IMR-90 (cell line): ENCODE measurements at regions not wholly inside any gene's neighbourhood (a gene's known extent, or its start where the extent isn't known, plus 50 kb on each side); places are given as distances from the start of the nearest gene placed in this dataset.

Experiments used
- ATAC-seq: fragments of 200-7000 bp; cut with Tn5 transposase; 2 replicates; pipeline ENCODE4 v1.9.1; 2020; ENCODE audit warnings: low read depth, mild to moderate bottlenecking, moderate library complexity
- BruUV-seq: library from RNA; stranded (reverse); fragments of 400-500 nt; replicated peaks from 2 replicates; lab custom pipeline; 2021; lab: Mats Ljungman, UMichigan
- CTCF ChIA-PET: fragments of 300-600 bp; formaldehyde crosslinking; extraction: SDS; loops from one replicate; lab custom pipeline; 2021; ENCODE audit warnings: antibody characterized with exemption; lab: Yijun Ruan, JAX
- POLR2A ChIA-PET: fragments of 300-600 bp; sonication (Branson Sonifier 250); formaldehyde crosslinking; loops from one replicate; lab custom pipeline; 2022; ENCODE audit warnings: antibody characterized with exemption; ENCODE audit not compliant: unreplicated experiment; lab: Charles Lee
- DNase-seq: peaks from one replicate; pipeline ENCODE4 v3.0.0; 2013
- H2AFZ ChIP-seq: replicated peaks from 2 replicates; pipeline ENCODE3; 2013; ENCODE audit warnings: low read length, mild to moderate bottlenecking; ENCODE audit not compliant: poor library complexity
- H2AK5ac ChIP-seq: 2 replicates; pipeline ENCODE4 v1.6.1; 2013; ENCODE audit warnings: low read depth, low read length, inconsistent platforms
- H2AK9ac ChIP-seq: replicated peaks from 2 replicates; pipeline ENCODE3; 2013; ENCODE audit warnings: mild to moderate bottlenecking, low read depth, low read length, moderate library complexity; ENCODE audit not compliant: poor library complexity
- H2BK120ac ChIP-seq: 2 replicates; pipeline ENCODE4 v1.6.1; 2013; ENCODE audit warnings: low read depth, low read length, inconsistent platforms
- H2BK15ac ChIP-seq: 3 replicates; pipeline ENCODE4 v1.6.1; 2013; ENCODE audit warnings: low read depth, low read length, inconsistent platforms
- H2BK20ac ChIP-seq: 2 replicates; pipeline ENCODE4 v1.6.1; 2013; ENCODE audit warnings: low read depth, mild to moderate bottlenecking, inconsistent platforms, low read length, moderate library complexity
- H2BK5ac ChIP-seq: 2 replicates; pipeline ENCODE4 v1.6.1; 2013; ENCODE audit warnings: mild to moderate bottlenecking, low read depth, low read length, inconsistent platforms; ENCODE audit not compliant: poor library complexity, severe bottlenecking
- H3K14ac ChIP-seq: replicated peaks from 2 replicates; pipeline ENCODE4 v1.6.1; 2013; ENCODE audit warnings: low read depth, low read length, inconsistent platforms
- H3K18ac ChIP-seq: 2 replicates; pipeline ENCODE4 v1.6.1; 2013; ENCODE audit warnings: low read depth, low read length, control low read depth
- H3K23ac ChIP-seq: 2 replicates; pipeline ENCODE4 v1.6.1; 2013; ENCODE audit warnings: low read depth, low read length, inconsistent platforms
- H3K27ac ChIP-seq: 2 replicates; pipeline ENCODE4 v1.5.1; 2013; ENCODE audit warnings: mild to moderate bottlenecking, control low read depth, low read length; ENCODE audit not compliant: insufficient read depth
- H3K27me3 ChIP-seq: 2 replicates; pipeline ENCODE4 v1.6.1; 2013; ENCODE audit warnings: low read length; ENCODE audit not compliant: control insufficient read depth, insufficient read depth
- H3K36me3 ChIP-seq: 2 replicates; pipeline ENCODE4 v1.6.1; 2013; ENCODE audit warnings: low read length, mixed read lengths; ENCODE audit not compliant: control insufficient read depth, insufficient read depth
- H3K4ac ChIP-seq: 2 replicates; pipeline ENCODE4 v1.6.1; 2013; ENCODE audit warnings: low read depth, low read length, inconsistent platforms
- H3K4me1 ChIP-seq: 2 replicates; pipeline ENCODE4 v1.6.1; 2013; ENCODE audit warnings: low read length, mixed read lengths; ENCODE audit not compliant: control insufficient read depth, insufficient read depth
- H3K4me2 ChIP-seq: 2 replicates; pipeline ENCODE4 v1.6.1; 2013; ENCODE audit warnings: low read depth, mild to moderate bottlenecking, control low read depth, low read length, moderate library complexity
- H3K4me3 ChIP-seq: 2 replicates; pipeline ENCODE4 v1.5.1; 2013; ENCODE audit warnings: low read depth, mild to moderate bottlenecking, control low read depth, low read length, moderate library complexity; ENCODE audit not compliant: insufficient read depth
- H3K56ac ChIP-seq: 2 replicates; pipeline ENCODE4 v1.6.1; 2013; ENCODE audit warnings: low read length, inconsistent platforms; ENCODE audit not compliant: insufficient read depth; ENCODE audit errors: extremely low read depth
- H3K79me1 ChIP-seq, 2 experiments: 2 replicates each; pipeline ENCODE4 v1.6.1; 2013; ENCODE audit warnings: low read length in 2 of 2, inconsistent platforms in 1 of 2, low read depth in 1 of 2
- H3K9ac ChIP-seq: 2 replicates; pipeline ENCODE4 v1.6.1; 2013; ENCODE audit warnings: low read depth, low read length, control low read depth
- H3K9me1 ChIP-seq: 2 replicates; pipeline ENCODE4 v1.6.1; 2013; ENCODE audit warnings: low read length, inconsistent platforms; ENCODE audit not compliant: insufficient read depth
- H3K9me3 ChIP-seq: 2 replicates; pipeline ENCODE4 v1.6.1; 2013; ENCODE audit warnings: low read length; ENCODE audit not compliant: control insufficient read depth, insufficient read depth
- H4K20me1 ChIP-seq: 2 replicates; pipeline ENCODE4 v1.6.1; 2013; ENCODE audit warnings: low read length, inconsistent platforms; ENCODE audit not compliant: insufficient read depth
- H4K5ac ChIP-seq: 2 replicates; pipeline ENCODE4 v1.6.1; 2013; ENCODE audit warnings: mild to moderate bottlenecking, low read depth, low read length, control low read depth
- H4K8ac ChIP-seq, 2 experiments: 2 replicates each; pipeline ENCODE4 v1.6.1; 2013; ENCODE audit warnings: low read depth in 2 of 2, low read length in 2 of 2, control low read depth in 1 of 2, inconsistent platforms in 1 of 2
- H4K91ac ChIP-seq: 2 replicates; pipeline ENCODE4 v1.6.1; 2013; ENCODE audit warnings: low read depth, low read length, inconsistent platforms; ENCODE audit not compliant: insufficient read depth
- BHLHE40 ChIP-seq: fragments of 150-350 bp; IDR thresholded peaks from 2 replicates; pipeline ENCODE4 v1.6.1; 2016; ENCODE audit warnings: mild to moderate bottlenecking, low read depth, low read length
- MAFK ChIP-seq: IDR thresholded peaks from 2 replicates; pipeline ENCODE4 v1.6.1; 2012; ENCODE audit warnings: low read depth, low read length, improper control_type of control experiment
- MAZ ChIP-seq: IDR thresholded peaks from 2 replicates; pipeline ENCODE4 v1.6.1; 2012; ENCODE audit warnings: low read depth, mild to moderate bottlenecking, low read length, improper control_type of control experiment, moderate library complexity, borderline replicate concordance
- RAD21 ChIP-seq: IDR thresholded peaks from 2 replicates; pipeline ENCODE4 v1.6.1; 2012; ENCODE audit warnings: low read length, improper control_type of control experiment
- SMC3 ChIP-seq: fragments of 150-350 bp; IDR thresholded peaks from 2 replicates; pipeline ENCODE4 v1.6.1; 2016; ENCODE audit warnings: low read depth, mild to moderate bottlenecking, antibody characterized with exemption, low read length, moderate library complexity
- WGBS, 2 experiments: methylation state at CpG; one replicate each; pipeline versions ENCODE4 v1.1.5 to v1.1.7; 2013; ENCODE audit warnings: missing lambda C conversion rate in 2 of 2; ENCODE audit not compliant: insufficient read length in 1 of 2; ENCODE audit errors: extremely low coverage in 2 of 2; 5-methylcytosine and 5-hydroxymethylcytosine counted together
- dilution Hi-C: fragments of 300-500 bp; cut with HindIII; formaldehyde crosslinking; loops from one replicate; pipeline ENCODE4 v1.14.3; 2018; ENCODE audit warnings: low sequenced_read_pairs; ENCODE audit not compliant: unreplicated experiment
- in situ Hi-C: fragments of 300-500 bp; cut with MboI; formaldehyde crosslinking; loops from 3 replicates; pipeline ENCODE4 v1.14.3; 2019; ENCODE audit warnings: low sequenced_read_pairs, inconsistent platforms, mixed read lengths
- intact Hi-C: fragments of 100-400 bp; cut with micrococcal nuclease; formaldehyde crosslinking; loops from 2 replicates; pipeline ENCODE4 v1.10.0; 2022
- TF ChIP-seq, protein P1 (sequence below): fragments of 150-350 bp; IDR thresholded peaks from 2 replicates; pipeline ENCODE4 v1.6.1; 2017; ENCODE audit warnings: mild to moderate bottlenecking, antibody characterized with exemption, low read length, low read depth
- TF ChIP-seq, protein P2 (sequence below): conservative IDR thresholded peaks from 2 replicates; pipeline ENCODE4 v1.5.1; 2012; ENCODE audit warnings: mild to moderate bottlenecking, low read depth, low read length, improper control_type of control experiment

- H2AFZ ChIP-seq: no peak overlapping the region
- H3K4me1 ChIP-seq: no peaks in the 10 kb centered on the region
- H3K4ac ChIP-seq: no peak overlapping the region
- intact Hi-C loops: no loop called here
- H2AK9ac ChIP-seq: no peak overlapping the region
- ChIA-PET CTCF (interaction anchor here (1.4 kb wide), 1 partner anchor 10 kb away, joined by 3 read pairs; no protein-coding TSS in a partner anchor), POLR2A (no interaction called here)
- H3K9me3 ChIP-seq: no peaks in the 10 kb centered on the region
- ATAC-seq: no peak
- H3K27me3 ChIP-seq: peaks cover 2% of the 10 kb centered on the region; the same call in 1 of the 2 replicates
- no peak overlapping the region for H4K8ac ChIP-seq
- no peak overlapping the region for H4K5ac ChIP-seq
- dilution Hi-C loops: no loop called here
- no peak overlapping the region for H2AK5ac ChIP-seq
- in situ Hi-C loops: no loop called here
- H4K91ac ChIP-seq: no peak overlapping the region
- H3K4me2 ChIP-seq: no peak overlapping the region
- BruUV-seq: no TSS peak
- TF ChIP-seq MAFK: peak; percentile 97
- TF ChIP-seq MAZ: no peak
- TF ChIP-seq, protein P1, sequence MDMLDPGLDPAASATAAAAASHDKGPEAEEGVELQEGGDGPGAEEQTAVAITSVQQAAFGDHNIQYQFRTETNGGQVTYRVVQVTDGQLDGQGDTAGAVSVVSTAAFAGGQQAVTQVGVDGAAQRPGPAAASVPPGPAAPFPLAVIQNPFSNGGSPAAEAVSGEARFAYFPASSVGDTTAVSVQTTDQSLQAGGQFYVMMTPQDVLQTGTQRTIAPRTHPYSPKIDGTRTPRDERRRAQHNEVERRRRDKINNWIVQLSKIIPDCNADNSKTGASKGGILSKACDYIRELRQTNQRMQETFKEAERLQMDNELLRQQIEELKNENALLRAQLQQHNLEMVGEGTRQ: no peak
- no peak for TF ChIP-seq SMC3
- TF ChIP-seq RAD21: no peak
- TF ChIP-seq, protein P2, sequence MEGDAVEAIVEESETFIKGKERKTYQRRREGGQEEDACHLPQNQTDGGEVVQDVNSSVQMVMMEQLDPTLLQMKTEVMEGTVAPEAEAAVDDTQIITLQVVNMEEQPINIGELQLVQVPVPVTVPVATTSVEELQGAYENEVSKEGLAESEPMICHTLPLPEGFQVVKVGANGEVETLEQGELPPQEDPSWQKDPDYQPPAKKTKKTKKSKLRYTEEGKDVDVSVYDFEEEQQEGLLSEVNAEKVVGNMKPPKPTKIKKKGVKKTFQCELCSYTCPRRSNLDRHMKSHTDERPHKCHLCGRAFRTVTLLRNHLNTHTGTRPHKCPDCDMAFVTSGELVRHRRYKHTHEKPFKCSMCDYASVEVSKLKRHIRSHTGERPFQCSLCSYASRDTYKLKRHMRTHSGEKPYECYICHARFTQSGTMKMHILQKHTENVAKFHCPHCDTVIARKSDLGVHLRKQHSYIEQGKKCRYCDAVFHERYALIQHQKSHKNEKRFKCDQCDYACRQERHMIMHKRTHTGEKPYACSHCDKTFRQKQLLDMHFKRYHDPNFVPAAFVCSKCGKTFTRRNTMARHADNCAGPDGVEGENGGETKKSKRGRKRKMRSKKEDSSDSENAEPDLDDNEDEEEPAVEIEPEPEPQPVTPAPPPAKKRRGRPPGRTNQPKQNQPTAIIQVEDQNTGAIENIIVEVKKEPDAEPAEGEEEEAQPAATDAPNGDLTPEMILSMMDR: no peak
- TF ChIP-seq BHLHE40: no peak
- H3K23ac ChIP-seq: no peak overlapping the region
- H3K14ac ChIP-seq: no peak overlapping the region
- no peak overlapping the region for H3K18ac ChIP-seq
- H3K79me1 ChIP-seq: no peaks in the 10 kb centered on the region
- no CpG with 5 or more reads among the region's 2 CpGs for WGBS, 2 experiments
- no peak overlapping the region for H3K56ac ChIP-seq
- no peak for DNase-seq
- H3K9me1 ChIP-seq: no peaks in the 10 kb centered on the region
- H3K36me3 ChIP-seq: no peaks in the 10 kb centered on the region
- no peak overlapping the region for H2BK5ac ChIP-seq
- H3K4me3 ChIP-seq: no peak overlapping the region
- H2BK120ac ChIP-seq: no peak overlapping the region
- H2BK15ac ChIP-seq: no peak overlapping the region
- H2BK20ac ChIP-seq: no peak overlapping the region
- H3K9ac ChIP-seq: no peak overlapping the region
- no peak overlapping the region for H3K27ac ChIP-seq
- H4K20me1 ChIP-seq: no peaks in the 10 kb centered on the region
These were observed 102.2 kb downstream of the LLPH start for GRCh38 chr12:66028390-66028789.
